ENCODE measurements at regions not wholly inside any gene's neighbourhood (a gene's known extent, or its start where the extent isn't known, plus 50 kb on each side); places are given as distances from the start of the nearest gene placed in this dataset.
A peak's percentile ranks its signal among the peaks of the same experiment; 100 is the strongest.

GRCh38 chr11:82239498-82239897, 494.2 kb downstream of the FAM181B start:
- DNase-seq (no peak), FAIRE-seq (no peak)
- H3K9me3 ChIP-seq (ENCODE audit: control insufficient read depth in 2 of 2, insufficient read depth in 1 of 2, low read depth in 1 of 2, low read length in 1 of 2) = no peaks in the 10 kb centered on the region
- H3K27ac ChIP-seq (ENCODE audit: low read depth in 1 of 3, low read length in 2 of 3) = no peak overlapping the region
- H3K4me3 ChIP-seq (ENCODE audit: low read depth in 1 of 3, low read length in 3 of 3) = no peak overlapping the region
- H3K36me3 ChIP-seq (ENCODE audit: control insufficient read depth in 3 of 3, insufficient read depth in 2 of 3, low read depth in 1 of 3, low read length in 3 of 3) = no peaks in the 10 kb centered on the region
- H3K4me1 ChIP-seq (ENCODE audit: control insufficient read depth in 3 of 3, insufficient read depth in 2 of 3, low read depth in 1 of 3, low read length in 2 of 3) = no peaks in the 10 kb centered on the region
- H3K27me3 ChIP-seq (ENCODE audit: control insufficient read depth in 3 of 3, insufficient read depth in 3 of 3, low read length in 3 of 3) = no peaks in the 10 kb centered on the region
- 84 to 95% (median 91%) methylated on average over 5 of the region's 5 CpGs for WGBS, 3 donors

GRCh38 chr11:82234256-82234655, 499.4 kb downstream of the FAM181B start:
- 26 to 43% (median 28%) methylated on average over 1 of the region's 1 CpG for WGBS, 3 donors
- no peaks in the 10 kb centered on the region for H3K36me3 ChIP-seq (ENCODE audit: control insufficient read depth in 3 of 3, insufficient read depth in 2 of 3, low read depth in 1 of 3, low read length in 3 of 3)

GRCh38 chr11:82233201-82233600, 500.5 kb downstream of the FAM181B start:
- Histone ChIP-seq H3K27me3 (ENCODE audit: control insufficient read depth in 3 of 3, insufficient read depth in 3 of 3, low read length in 3 of 3) (no peaks in the 10 kb centered on the region), H3K9me3 (ENCODE audit: control insufficient read depth in 2 of 2, insufficient read depth in 1 of 2, low read depth in 1 of 2, low read length in 1 of 2) (no peaks in the 10 kb centered on the region), H3K27ac (ENCODE audit: low read depth in 1 of 3, low read length in 2 of 3) (no peak overlapping the region), H3K4me1 (ENCODE audit: control insufficient read depth in 3 of 3, insufficient read depth in 2 of 3, low read depth in 1 of 3, low read length in 2 of 3) (no peaks in the 10 kb centered on the region), H3K4me3 (ENCODE audit: low read depth in 1 of 3, low read length in 3 of 3) (no peak overlapping the region), H3K36me3 (ENCODE audit: control insufficient read depth in 3 of 3, insufficient read depth in 2 of 3, low read depth in 1 of 3, low read length in 3 of 3) (no peaks in the 10 kb centered on the region)
- 71 to 96% (median 86%) methylated on average over 1 of the region's 1 CpG for WGBS, 3 donors
- FAIRE-seq = no peak
- DNase-seq = no peak

More at GRCh38 chr11:82234256-82234655, 499.4 kb downstream of the FAM181B start:
- Histone ChIP-seq H3K27ac (ENCODE audit: low read depth in 1 of 3, low read length in 2 of 3) (no peak overlapping the region), H3K4me3 (ENCODE audit: low read depth in 1 of 3, low read length in 3 of 3) (no peak overlapping the region), H3K4me1 (ENCODE audit: control insufficient read depth in 3 of 3, insufficient read depth in 2 of 3, low read depth in 1 of 3, low read length in 2 of 3) (no peaks in the 10 kb centered on the region), H3K27me3 (ENCODE audit: control insufficient read depth in 3 of 3, insufficient read depth in 3 of 3, low read length in 3 of 3) (no peaks in the 10 kb centered on the region), H3K9me3 (ENCODE audit: control insufficient read depth in 2 of 2, insufficient read depth in 1 of 2, low read depth in 1 of 2, low read length in 1 of 2) (no peaks in the 10 kb centered on the region)
- DNase-seq (no peak), FAIRE-seq (no peak)

- FAIRE-seq = no peak
- DNase-seq = peak; percentile 9 to 35
- Histone ChIP-seq H3K4me3 (ENCODE audit: low read depth in 1 of 3, low read length in 3 of 3) (no peak overlapping the region), H3K36me3 (ENCODE audit: control insufficient read depth in 3 of 3, insufficient read depth in 2 of 3, low read depth in 1 of 3, low read length in 3 of 3) (no peaks in the 10 kb centered on the region), H3K27me3 (ENCODE audit: control insufficient read depth in 3 of 3, insufficient read depth in 3 of 3, low read length in 3 of 3) (no peaks in the 10 kb centered on the region), H3K9me3 (ENCODE audit: control insufficient read depth in 2 of 2, insufficient read depth in 1 of 2, low read depth in 1 of 2, low read length in 1 of 2) (no peaks in the 10 kb centered on the region), H3K4me1 (ENCODE audit: control insufficient read depth in 3 of 3, insufficient read depth in 2 of 3, low read depth in 1 of 3, low read length in 2 of 3) (no peaks in the 10 kb centered on the region), H3K27ac (ENCODE audit: low read depth in 1 of 3, low read length in 2 of 3) (no peak overlapping the region)
Measured at GRCh38 chr11:82229341-82229740, 504.3 kb downstream of the FAM181B start.

GRCh38 chr11:82225930-82226329, 507.7 kb downstream of the FAM181B start:
- H3K27ac ChIP-seq (ENCODE audit: low read depth in 1 of 3, low read length in 2 of 3) = no peak overlapping the region
- no peaks in the 10 kb centered on the region for H3K27me3 ChIP-seq (ENCODE audit: control insufficient read depth in 3 of 3, insufficient read depth in 3 of 3, low read length in 3 of 3)
- H3K4me1 ChIP-seq (ENCODE audit: control insufficient read depth in 3 of 3, insufficient read depth in 2 of 3, low read depth in 1 of 3, low read length in 2 of 3) = no peaks in the 10 kb centered on the region
- DNase-seq = no peak
- 66 to 83% (median 68%) methylated on average over 2 of the region's 2 CpGs for WGBS, 3 donors
- H3K36me3 ChIP-seq (ENCODE audit: control insufficient read depth in 3 of 3, insufficient read depth in 2 of 3, low read depth in 1 of 3, low read length in 3 of 3) = no peaks in the 10 kb centered on the region
- H3K4me3 ChIP-seq (ENCODE audit: low read depth in 1 of 3, low read length in 3 of 3) = no peak overlapping the region
- no peak for FAIRE-seq
- H3K9me3 ChIP-seq (ENCODE audit: control insufficient read depth in 2 of 2, insufficient read depth in 1 of 2, low read depth in 1 of 2, low read length in 1 of 2) = no peaks in the 10 kb centered on the region

GRCh38 chr11:82225502-82225901, 508.2 kb downstream of the FAM181B start:
- Histone ChIP-seq H3K9me3 (ENCODE audit: control insufficient read depth in 2 of 2, insufficient read depth in 1 of 2, low read depth in 1 of 2, low read length in 1 of 2) (no peaks in the 10 kb centered on the region), H3K27ac (ENCODE audit: low read depth in 1 of 3, low read length in 2 of 3) (no peak overlapping the region), H3K36me3 (ENCODE audit: control insufficient read depth in 3 of 3, insufficient read depth in 2 of 3, low read depth in 1 of 3, low read length in 3 of 3) (no peaks in the 10 kb centered on the region), H3K27me3 (ENCODE audit: control insufficient read depth in 3 of 3, insufficient read depth in 3 of 3, low read length in 3 of 3) (no peaks in the 10 kb centered on the region), H3K4me1 (ENCODE audit: control insufficient read depth in 3 of 3, insufficient read depth in 2 of 3, low read depth in 1 of 3, low read length in 2 of 3) (no peaks in the 10 kb centered on the region), H3K4me3 (ENCODE audit: low read depth in 1 of 3, low read length in 3 of 3) (no peak overlapping the region)
- DNase-seq (no peak), FAIRE-seq (no peak)
- WGBS, 3 donors = 56 to 78% (median 61%) methylated on average over 2 of the region's 2 CpGs

GRCh38 chr11:82216927-82217570, 516.6 kb downstream of the FAM181B start:
- peak; percentile 6 to 33 for DNase-seq

GRCh38 chr11:82210011-82210410, 523.7 kb downstream of the FAM181B start:
- 78 to 89% (median 86%) methylated on average over 1 of the region's 1 CpG for WGBS, 3 donors
- Histone ChIP-seq H3K36me3 (ENCODE audit: control insufficient read depth in 3 of 3, insufficient read depth in 2 of 3, low read depth in 1 of 3, low read length in 3 of 3) (no peaks in the 10 kb centered on the region), H3K4me3 (ENCODE audit: low read depth in 1 of 3, low read length in 3 of 3) (no peak overlapping the region), H3K27ac (ENCODE audit: low read depth in 1 of 3, low read length in 2 of 3) (no peak overlapping the region), H3K27me3 (ENCODE audit: control insufficient read depth in 3 of 3, insufficient read depth in 3 of 3, low read length in 3 of 3) (no peaks in the 10 kb centered on the region), H3K4me1 (ENCODE audit: control insufficient read depth in 3 of 3, insufficient read depth in 2 of 3, low read depth in 1 of 3, low read length in 2 of 3) (no peaks in the 10 kb centered on the region), H3K9me3 (ENCODE audit: control insufficient read depth in 2 of 2, insufficient read depth in 1 of 2, low read depth in 1 of 2, low read length in 1 of 2) (no peaks in the 10 kb centered on the region)
- DNase-seq = no peak
- FAIRE-seq = no peak

More at GRCh38 chr11:82216927-82217570, 516.6 kb downstream of the FAM181B start:
- H3K36me3 ChIP-seq (ENCODE audit: control insufficient read depth in 3 of 3, insufficient read depth in 2 of 3, low read depth in 1 of 3, low read length in 3 of 3) = no peaks in the 10 kb centered on the region
- FAIRE-seq = no peak
- WGBS, 3 donors = 12 to 42% (median 23%) methylated on average over 3 of the region's 3 CpGs
- H3K9me3 ChIP-seq (ENCODE audit: control insufficient read depth in 2 of 2, insufficient read depth in 1 of 2, low read depth in 1 of 2, low read length in 1 of 2) = no peaks in the 10 kb centered on the region
- peak overlapping the region in 1 of 3 donors; percentile 36 for H3K27ac ChIP-seq (ENCODE audit: low read depth in 1 of 3, low read length in 2 of 3)
- H3K4me1 ChIP-seq (ENCODE audit: control insufficient read depth in 3 of 3, insufficient read depth in 2 of 3, low read depth in 1 of 3, low read length in 2 of 3) = no peaks in the 10 kb centered on the region
- no peaks in the 10 kb centered on the region for H3K27me3 ChIP-seq (ENCODE audit: control insufficient read depth in 3 of 3, insufficient read depth in 3 of 3, low read length in 3 of 3)
- H3K4me3 ChIP-seq (ENCODE audit: low read depth in 1 of 3, low read length in 3 of 3) = no peak overlapping the region

GRCh38 chr11:82195283-82195682, 538.4 kb downstream of the FAM181B start:
- H3K27me3 ChIP-seq (ENCODE audit: control insufficient read depth in 3 of 3, insufficient read depth in 3 of 3, low read length in 3 of 3) = no peaks in the 10 kb centered on the region
- no peak overlapping the region for H3K27ac ChIP-seq (ENCODE audit: low read depth in 1 of 3, low read length in 2 of 3)
- no peaks in the 10 kb centered on the region for H3K4me1 ChIP-seq (ENCODE audit: control insufficient read depth in 3 of 3, insufficient read depth in 2 of 3, low read depth in 1 of 3, low read length in 2 of 3)
- 58 to 64% (median 61%) methylated on average over 3 of the region's 3 CpGs for WGBS, 3 donors
- FAIRE-seq (no peak), DNase-seq (no peak)
- H3K36me3 ChIP-seq (ENCODE audit: control insufficient read depth in 3 of 3, insufficient read depth in 2 of 3, low read depth in 1 of 3, low read length in 3 of 3) = no peaks in the 10 kb centered on the region
- H3K9me3 ChIP-seq (ENCODE audit: control insufficient read depth in 2 of 2, insufficient read depth in 1 of 2, low read depth in 1 of 2, low read length in 1 of 2) = no peaks in the 10 kb centered on the region
- H3K4me3 ChIP-seq (ENCODE audit: low read depth in 1 of 3, low read length in 3 of 3) = no peak overlapping the region

Measured in small intestine (tissue), 7 donors.